ENCODE measurements at regions not wholly inside any gene's neighbourhood (a gene's known extent, or its start where the extent isn't known, plus 50 kb on each side); places are given as distances from the start of the nearest gene placed in this dataset.
"Not testable (repeated sequence)": the region's sequence is repeated elsewhere in the genome, so short reads cannot be mapped to it uniquely, and the experiment has no call there.

- no peak for DNase-seq (ENCODE audit: low spot score)
Measured at GRCh38 chr5:66353186-66353585, 209.1 kb downstream of the SREK1 start.

GRCh38 chr5:66354422-66354821, 210.3 kb downstream of the SREK1 start:
- no peak for DNase-seq (ENCODE audit: low spot score)

- DNase-seq (ENCODE audit: low spot score), result no peak
Measured at GRCh38 chr5:66356011-66356565, 212.0 kb downstream of the SREK1 start.

GRCh38 chr5:66358741-66359140, 214.6 kb downstream of the SREK1 start:
- no peak for DNase-seq (ENCODE audit: low spot score)

- no peak for DNase-seq (ENCODE audit: low spot score)
Measured at GRCh38 chr5:66361070-66361469, 217.0 kb downstream of the SREK1 start.

- no peak for DNase-seq (ENCODE audit: low spot score)
Measured at GRCh38 chr5:66362046-66362445, 217.9 kb downstream of the SREK1 start.

GRCh38 chr5:66362687-66363086, 218.6 kb downstream of the SREK1 start:
- no peak for DNase-seq (ENCODE audit: low spot score)

- DNase-seq (ENCODE audit: low spot score), result no peak
Measured at GRCh38 chr5:66363097-66363496, 219.0 kb downstream of the SREK1 start.

- DNase-seq (ENCODE audit: low spot score), result no peak
Measured at GRCh38 chr5:66364186-66364585, 220.1 kb downstream of the SREK1 start.

- DNase-seq (ENCODE audit: low spot score), result no peak
Measured at GRCh38 chr5:66365981-66366380, 221.9 kb downstream of the SREK1 start.

GRCh38 chr5:66367814-66368541, 223.9 kb downstream of the SREK1 start:
- no peak for DNase-seq (ENCODE audit: low spot score)

- DNase-seq (ENCODE audit: low spot score), result no peak
Measured at GRCh38 chr5:66368811-66369210, 224.7 kb downstream of the SREK1 start.

GRCh38 chr5:66377747-66378146, 218.4 kb upstream of the MAST4 start:
- DNase-seq (ENCODE audit: low spot score), result no peak

- no peak for DNase-seq (ENCODE audit: low spot score)
Measured at GRCh38 chr5:66378407-66378806, 217.8 kb upstream of the MAST4 start.

GRCh38 chr5:66382152-66382551, 214.0 kb upstream of the MAST4 start:
- no peak for DNase-seq (ENCODE audit: low spot score)

GRCh38 chr5:66405145-66405544, 191.0 kb upstream of the MAST4 start:
- not testable (repeated sequence) for DNase-seq (ENCODE audit: low spot score)

- no peak for DNase-seq (ENCODE audit: low spot score)
Measured at GRCh38 chr5:66406761-66407336, 189.3 kb upstream of the MAST4 start.

- no peak for DNase-seq (ENCODE audit: low spot score)
Measured at GRCh38 chr5:66407765-66408164, 188.4 kb upstream of the MAST4 start.

GRCh38 chr5:66408576-66408975, 187.6 kb upstream of the MAST4 start:
- no peak for DNase-seq (ENCODE audit: low spot score)

- no peak for DNase-seq (ENCODE audit: low spot score)
Measured at GRCh38 chr5:66410122-66410521, 186.1 kb upstream of the MAST4 start.

GRCh38 chr5:66411701-66412100, 184.5 kb upstream of the MAST4 start:
- no peak for DNase-seq (ENCODE audit: low spot score)

GRCh38 chr5:66413931-66414330, 182.3 kb upstream of the MAST4 start:
- DNase-seq (ENCODE audit: low spot score), result no peak

- no peak for DNase-seq (ENCODE audit: low spot score)
Measured at GRCh38 chr5:66415208-66415607, 181.0 kb upstream of the MAST4 start.

- no peak for DNase-seq (ENCODE audit: low spot score)
Measured at GRCh38 chr5:66416698-66417097, 179.5 kb upstream of the MAST4 start.

All from HuH-7.5 (cell line).